Non-pigmented ciliary epithelial cell (primary cell): ENCODE measurements at regions not wholly inside any gene's neighbourhood (a gene's known extent, or its start where the extent isn't known, plus 50 kb on each side); places are given as distances from the start of the nearest gene placed in this dataset.
"Not testable (repeated sequence)": the region's sequence is repeated elsewhere in the genome, so short reads cannot be mapped to it uniquely, and the experiment has no call there.

Experiments
- DNase-seq: peaks from one replicate; pipeline ENCODE4 v3.0.0-alpha.2; 2010; ENCODE audit warnings: low read depth

DNA sequence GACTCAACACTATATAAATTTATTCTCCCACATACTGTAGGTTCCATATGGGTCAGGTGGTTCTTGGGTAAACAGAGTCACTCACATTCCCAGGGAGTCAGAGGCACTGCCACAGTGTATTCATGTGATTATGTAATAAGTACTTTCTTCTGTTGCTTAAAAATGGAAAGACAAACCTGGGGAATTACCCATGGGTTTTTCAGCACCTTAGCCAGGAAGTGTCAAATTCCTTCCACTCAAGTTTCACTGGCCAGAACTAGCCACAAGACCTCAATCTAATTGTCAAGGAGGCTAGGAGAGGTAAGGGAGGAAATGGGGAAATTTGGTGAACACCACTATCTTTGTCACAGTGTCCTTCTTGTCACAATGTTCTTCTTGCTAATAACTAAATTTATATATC lies 333.2 kb upstream of the MDGA2 start:
- DNase-seq: no peak

- no peak for DNase-seq
These were observed 330.6 kb upstream of the MDGA2 start for GRCh38 chr14:48005986-48006385.

DNA sequence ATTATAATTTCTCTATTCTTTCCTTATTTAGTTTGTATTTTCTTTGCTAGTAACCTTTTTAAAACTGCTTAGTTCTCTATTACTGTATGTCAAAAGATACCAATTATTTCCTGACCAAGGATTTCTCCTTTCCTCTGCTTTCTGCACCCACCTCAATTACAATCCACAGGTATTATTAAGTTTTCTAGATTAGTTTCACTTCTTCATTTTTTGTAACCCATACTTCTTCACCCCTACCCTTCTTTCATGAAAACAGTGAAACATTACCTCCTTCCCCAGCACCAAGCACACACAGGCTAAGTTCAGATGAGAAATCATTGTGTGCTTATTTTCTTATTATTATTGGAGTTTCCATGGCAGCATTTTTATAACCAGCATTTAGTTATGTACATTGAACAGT lies 318.5 kb upstream of the MDGA2 start:
- DNase-seq: no peak

GRCh38 chr14:47988175-47988574 lies 312.8 kb upstream of the MDGA2 start:
- DNase-seq: no peak

DNA sequence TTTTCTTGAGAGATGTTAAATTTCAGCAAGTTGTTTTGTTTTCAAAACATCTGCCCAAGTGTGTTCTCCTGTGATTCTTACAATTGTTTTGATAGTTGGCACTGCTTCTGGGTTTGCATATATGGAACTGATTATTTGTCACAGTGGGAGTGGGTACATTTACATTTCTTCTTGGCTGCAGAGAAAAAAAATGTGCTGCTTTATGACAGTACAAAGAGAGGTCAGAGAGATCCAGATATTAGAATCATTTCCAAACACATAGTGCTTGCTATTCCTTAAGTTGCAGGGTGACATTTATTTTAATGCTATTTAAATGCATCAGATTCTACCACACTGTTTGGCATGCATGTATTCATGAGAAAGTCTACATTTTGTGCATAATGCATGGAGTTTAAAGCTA lies 303.5 kb upstream of the MDGA2 start:
- DNase-seq: no peak

GRCh38 chr14:47976139-47976538 lies 300.7 kb upstream of the MDGA2 start:
- no peak for DNase-seq

- DNase-seq: no peak
These were observed 290.8 kb upstream of the MDGA2 start for GRCh38 chr14:47966076-47966810.

DNA sequence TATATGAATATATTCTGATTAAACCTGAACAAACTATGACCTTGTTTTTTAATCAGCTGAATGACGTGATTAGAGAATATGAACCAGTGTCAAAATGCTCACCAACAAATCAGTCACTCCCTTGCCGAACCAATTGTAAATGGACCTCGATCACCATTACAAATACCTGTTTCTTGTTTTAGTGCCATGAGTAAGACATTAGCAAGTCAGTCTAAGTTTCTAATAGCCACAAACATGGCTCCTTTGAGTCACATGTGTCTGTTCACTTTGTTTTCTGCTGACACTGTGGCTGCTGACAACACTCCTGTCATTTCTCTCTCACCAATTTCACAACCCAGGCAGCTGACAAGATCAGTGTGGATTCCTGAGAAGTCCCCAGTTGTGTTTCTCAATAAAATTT lies 286.2 kb upstream of the MDGA2 start:
- no peak for DNase-seq

GRCh38 chr14:47959740-47960139 lies 284.3 kb upstream of the MDGA2 start:
- no peak for DNase-seq

- DNase-seq: no peak
These were observed 273.6 kb upstream of the MDGA2 start for GRCh38 chr14:47949006-47949405.

GRCh38 chr14:47935332-47935731 lies 259.9 kb upstream of the MDGA2 start:
- no peak for DNase-seq

GRCh38 chr14:47929334-47929733 lies 253.9 kb upstream of the MDGA2 start:
- no peak for DNase-seq

- DNase-seq: no peak
These were observed 245.7 kb upstream of the MDGA2 start for GRCh38 chr14:47921133-47921532.

GRCh38 chr14:47919997-47920396 lies 244.6 kb upstream of the MDGA2 start:
- DNase-seq: no peak

DNA sequence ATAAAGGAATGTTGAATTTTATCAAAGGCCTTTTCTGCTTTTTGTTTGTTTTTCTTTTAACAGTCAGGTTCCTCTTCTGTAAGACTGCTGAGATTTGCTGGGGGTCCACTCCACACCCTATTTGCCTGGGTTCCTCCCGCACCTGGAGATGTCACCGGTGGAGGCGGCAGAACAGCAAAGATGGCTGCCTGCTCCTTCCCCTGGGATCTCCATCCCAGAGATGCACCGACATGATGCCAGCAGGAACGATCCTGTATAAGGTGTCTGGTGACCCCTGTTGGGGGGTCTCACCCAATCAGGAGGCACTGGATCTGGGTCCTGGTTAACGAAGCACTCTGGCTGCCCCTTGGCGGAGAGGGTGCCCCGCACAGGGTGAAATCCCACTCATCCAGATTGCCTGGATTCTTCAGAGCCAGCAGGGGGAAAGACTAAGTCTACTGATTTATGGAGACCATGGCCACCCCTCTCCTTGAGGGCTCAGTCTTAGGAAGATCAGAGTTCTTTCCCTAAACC lies 244.0 kb upstream of the MDGA2 start:
- DNase-seq: no peak

DNA sequence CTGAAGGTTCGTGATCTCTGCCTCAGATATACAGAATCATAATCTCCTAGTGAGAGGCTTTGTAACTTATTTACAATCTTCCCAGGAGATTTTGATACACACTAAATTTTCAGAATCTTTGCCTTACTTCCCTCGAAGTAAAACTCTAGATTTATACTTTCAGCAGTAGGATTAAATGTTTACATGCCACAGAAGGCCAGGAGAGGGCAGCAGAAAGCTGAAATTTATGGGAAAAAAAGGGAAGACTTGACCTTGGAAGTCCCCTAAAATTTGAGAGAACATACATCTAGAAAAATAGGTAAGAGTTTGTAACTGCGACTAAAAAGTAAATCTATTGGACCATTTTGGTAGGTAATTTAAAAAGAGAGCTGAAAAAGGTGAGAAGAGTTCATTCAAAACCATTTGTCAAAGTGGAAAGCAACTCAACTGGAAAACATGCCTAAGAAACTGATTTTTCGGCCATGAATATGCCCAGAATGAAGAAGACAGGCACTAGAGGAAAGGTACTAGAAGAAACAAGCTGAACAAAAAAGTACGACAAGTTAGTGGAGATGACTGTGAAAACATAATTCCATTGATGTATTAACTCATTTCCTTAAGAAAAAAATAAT lies 242.0 kb upstream of the MDGA2 start:
- no peak for DNase-seq

GRCh38 chr14:47901141-47901540 lies 225.7 kb upstream of the MDGA2 start:
- not testable (repeated sequence) for DNase-seq

DNA sequence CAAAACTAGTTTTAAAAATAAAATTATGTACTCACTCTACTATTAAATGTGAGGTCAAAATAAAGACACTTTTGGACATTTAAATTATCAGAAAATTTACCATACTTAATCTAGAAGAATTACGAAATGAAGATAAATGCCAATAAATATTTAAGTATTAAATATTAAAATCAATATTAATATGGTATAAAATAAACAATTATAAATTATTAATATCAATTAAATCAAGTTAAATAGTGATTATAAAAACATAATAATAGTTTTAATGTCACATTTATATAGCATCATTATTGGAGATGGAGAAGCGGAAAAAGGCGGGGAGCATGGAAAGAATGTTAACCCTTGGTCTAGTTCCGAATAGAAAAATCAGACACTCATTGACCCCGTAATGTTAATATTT lies 224.3 kb upstream of the MDGA2 start:
- DNase-seq: no peak

- no peak for DNase-seq
These were observed 198.9 kb upstream of the MDGA2 start for GRCh38 chr14:47874350-47874749.

- no peak for DNase-seq
These were observed 197.2 kb upstream of the MDGA2 start for GRCh38 chr14:47872588-47872987.

- no peak for DNase-seq
These were observed 188.0 kb upstream of the MDGA2 start for GRCh38 chr14:47863441-47863840.

- DNase-seq: no peak
These were observed 182.2 kb upstream of the MDGA2 start for GRCh38 chr14:47857646-47858045.

- DNase-seq: no peak
These were observed 176.9 kb upstream of the MDGA2 start for GRCh38 chr14:47852278-47852677.

DNA sequence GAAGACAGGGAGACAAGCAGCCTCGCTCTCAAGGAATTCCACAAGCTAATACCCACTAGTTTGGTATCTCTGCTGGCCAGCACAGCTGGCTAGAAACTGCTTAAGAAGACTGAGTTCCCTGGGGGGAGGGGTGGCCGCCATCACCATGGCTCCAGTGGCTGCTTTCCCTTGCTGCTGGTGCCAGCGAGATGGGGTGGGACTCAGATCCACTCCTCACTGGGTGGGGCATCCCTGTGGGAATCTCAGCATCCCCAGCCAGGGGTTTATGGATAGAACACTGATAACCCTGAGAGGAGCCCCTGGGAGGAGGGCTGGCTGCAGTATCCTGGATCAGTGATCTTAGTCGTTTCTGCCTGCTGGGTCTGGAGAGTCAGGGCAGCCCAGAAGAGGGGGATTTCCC lies 170.6 kb upstream of the MDGA2 start:
- DNase-seq: no peak
